Motor neuron (in vitro differentiated cells): ENCODE measurements at regions not wholly inside any gene's neighbourhood (a gene's known extent, or its start where the extent isn't known, plus 50 kb on each side); places are given as distances from the start of the nearest gene placed in this dataset.

Experiments used
- ATAC-seq, 8 experiments: fragments of 200-7000 bp; cut with Tn5 transposase; replicated peaks in 6 of 8; 2 replicates each; pipeline ENCODE4 v1.8.0; 2021; ENCODE audit warnings: mild to moderate bottlenecking in 8 of 8, moderate library complexity in 8 of 8
- H3K27ac ChIP-seq, 2 donors: fragments of 250-450 bp; sonication (Bioruptor Pico); 2 replicates each; pipeline ENCODE4 v1.9.0; 2021; ENCODE audit warnings: antibody characterized with exemption in 2 of 2, mild to moderate bottlenecking in 2 of 2, moderate library complexity in 1 of 2
- H3K4me1 ChIP-seq, 2 donors: fragments of 250-450 bp; sonication (Bioruptor Pico); replicated peaks in 1 of 2; 2 replicates each; pipeline ENCODE4 v1.6.1; 2021; ENCODE audit warnings: antibody characterized with exemption in 2 of 2, mild to moderate bottlenecking in 2 of 2, moderate library complexity in 1 of 2
- H3K4me3 ChIP-seq, 5 donors: fragments of 250-450 bp; sonication (Bioruptor Pico); 2 replicates each; pipeline ENCODE4 v1.9.0; 2021; ENCODE audit warnings: antibody characterized with exemption in 5 of 5, mild to moderate bottlenecking in 5 of 5, moderate library complexity in 4 of 5
- WGBS, 10 experiments: fragments of 450-650 bp; shearing (Covaris generic); methylation state at CpG; one replicate each; pipeline ENCODE4 v1.0.0; 2022; 5-methylcytosine and 5-hydroxymethylcytosine counted together
- in situ Hi-C, 9 experiments: fragments of 400-800 bp; cut with MboI; loops; one replicate each; pipeline ENCODE4 v1.15.0; 2021; ENCODE audit warnings: low sequenced_read_pairs in 9 of 9, low pct_unique_long_range_greater_than_20kb in 2 of 9; ENCODE audit not compliant: unreplicated experiment in 9 of 9

DNA sequence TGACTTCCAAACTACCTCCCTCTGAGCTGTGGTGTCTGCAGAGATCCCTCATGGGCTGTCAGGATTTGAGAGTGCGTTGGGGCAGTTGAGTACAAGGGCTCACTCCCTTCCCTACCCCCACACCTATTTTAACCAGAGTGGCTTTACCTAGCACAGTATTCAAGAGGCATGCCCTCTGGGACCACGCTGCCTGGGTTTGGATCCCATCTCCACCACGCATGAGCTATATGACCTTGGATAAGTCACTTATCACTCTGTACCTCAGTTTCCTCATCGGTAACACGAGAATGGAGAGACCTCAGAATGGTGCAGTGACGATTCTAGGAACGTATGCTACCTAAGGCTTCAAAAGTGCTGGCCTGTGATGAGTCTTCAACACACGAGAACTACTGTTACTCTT, 147.3 kb upstream of the WNT4 start:
- H3K27ac ChIP-seq: no peak overlapping the region
- in situ Hi-C loops: no loop called here
- H3K4me1 ChIP-seq: peaks cover 20 to 24% of the 10 kb centered on the region in 2 donors
- no peak for ATAC-seq
- H3K4me3 ChIP-seq: no peak overlapping the region
- 25 to 100% (median 79%) methylated on average over 1 to 8 of the region's 8 CpGs; no CpG with 5 or more reads in 2 of the 10 experiments for WGBS, 10 experiments

DNA sequence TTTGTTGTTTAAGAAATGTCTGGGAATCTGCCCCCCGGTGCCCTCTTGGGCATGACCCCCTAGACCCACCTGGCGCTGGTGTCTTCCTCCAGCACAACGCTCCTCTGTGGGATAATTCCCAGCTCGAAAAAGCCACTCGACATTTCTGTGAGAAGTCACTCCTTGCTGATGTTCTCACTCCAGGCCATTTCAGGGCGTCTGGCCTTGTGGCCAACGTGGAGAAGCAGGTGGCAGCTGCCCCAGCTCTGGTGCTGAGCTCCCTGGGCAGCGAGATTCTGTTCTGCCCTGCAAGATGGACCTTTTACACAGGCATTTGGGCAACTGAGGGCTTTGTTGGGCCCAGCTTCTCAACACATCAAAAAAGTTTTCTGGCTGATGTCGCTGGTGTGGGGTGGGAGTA, 147.7 kb upstream of the WNT4 start:
- peaks cover 20 to 24% of the 10 kb centered on the region in 2 donors for H3K4me1 ChIP-seq
- 47 to 100% (median 86%) methylated on average over 2 to 7 of the region's 9 CpGs; no CpG with 5 or more reads in 1 of the 10 experiments for WGBS, 10 experiments
- no peak for ATAC-seq
- no peak overlapping the region for H3K27ac ChIP-seq
- H3K4me3 ChIP-seq: no peak overlapping the region
- in situ Hi-C loops: no loop called here

DNA sequence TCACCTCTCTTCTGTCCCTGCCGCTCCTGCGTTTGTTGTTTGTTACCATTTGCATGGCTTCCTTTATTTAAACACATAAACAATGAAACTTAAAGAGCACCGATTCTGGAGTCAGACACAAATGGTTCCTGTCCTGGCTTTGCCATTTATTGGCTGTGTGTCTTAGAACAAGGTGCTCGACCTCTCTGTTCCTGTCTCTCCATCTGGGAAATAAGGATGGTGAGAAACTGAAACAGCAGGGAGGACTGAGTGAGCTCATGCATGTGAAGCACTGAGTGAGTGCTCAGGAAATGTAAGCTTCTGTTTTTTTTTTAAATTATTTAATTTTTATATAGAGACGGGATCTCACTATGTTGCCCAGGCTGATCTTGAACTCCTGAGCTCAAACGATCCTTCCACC, 148.2 kb upstream of the WNT4 start:
- ATAC-seq: no peak
- no peak overlapping the region for H3K27ac ChIP-seq
- H3K4me3 ChIP-seq: no peak overlapping the region
- peaks cover 20 to 24% of the 10 kb centered on the region in 2 donors for H3K4me1 ChIP-seq
- in situ Hi-C loops: no loop called here
- 43 to 100% (median 88%) methylated on average over 1 to 4 of the region's 6 CpGs; no CpG with 5 or more reads in 2 of the 10 experiments for WGBS, 10 experiments

DNA sequence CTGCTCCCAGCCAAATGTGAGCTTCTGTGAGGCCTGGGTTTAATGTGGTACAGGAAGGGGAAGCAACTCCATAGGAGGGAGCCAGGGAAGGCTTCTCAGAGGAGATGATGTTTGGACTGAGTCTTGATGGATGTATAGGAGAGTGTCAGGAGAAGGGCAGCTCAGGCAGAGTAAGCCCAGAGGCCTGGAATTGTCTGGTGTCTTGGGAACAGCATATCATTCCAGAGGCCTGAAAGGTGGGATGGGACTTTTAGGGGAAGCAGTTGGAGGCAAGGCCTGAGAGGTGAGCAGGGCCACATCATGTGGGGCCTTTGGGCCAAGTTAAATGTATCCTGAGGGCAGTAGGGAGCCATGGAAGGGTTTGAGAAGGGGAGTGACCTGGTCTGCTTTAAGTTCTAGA, 148.6 kb upstream of the WNT4 start:
- Histone ChIP-seq H3K4me1 (peaks cover 20 to 24% of the 10 kb centered on the region in 2 donors), H3K27ac (peak overlapping the region in 1 of 2 donors; percentile 51), H3K4me3 (no peak overlapping the region)
- ATAC-seq: peak in 4 of 8 experiments; percentile 14 to 29 (median 22)
- in situ Hi-C loops: no loop called here

DNA sequence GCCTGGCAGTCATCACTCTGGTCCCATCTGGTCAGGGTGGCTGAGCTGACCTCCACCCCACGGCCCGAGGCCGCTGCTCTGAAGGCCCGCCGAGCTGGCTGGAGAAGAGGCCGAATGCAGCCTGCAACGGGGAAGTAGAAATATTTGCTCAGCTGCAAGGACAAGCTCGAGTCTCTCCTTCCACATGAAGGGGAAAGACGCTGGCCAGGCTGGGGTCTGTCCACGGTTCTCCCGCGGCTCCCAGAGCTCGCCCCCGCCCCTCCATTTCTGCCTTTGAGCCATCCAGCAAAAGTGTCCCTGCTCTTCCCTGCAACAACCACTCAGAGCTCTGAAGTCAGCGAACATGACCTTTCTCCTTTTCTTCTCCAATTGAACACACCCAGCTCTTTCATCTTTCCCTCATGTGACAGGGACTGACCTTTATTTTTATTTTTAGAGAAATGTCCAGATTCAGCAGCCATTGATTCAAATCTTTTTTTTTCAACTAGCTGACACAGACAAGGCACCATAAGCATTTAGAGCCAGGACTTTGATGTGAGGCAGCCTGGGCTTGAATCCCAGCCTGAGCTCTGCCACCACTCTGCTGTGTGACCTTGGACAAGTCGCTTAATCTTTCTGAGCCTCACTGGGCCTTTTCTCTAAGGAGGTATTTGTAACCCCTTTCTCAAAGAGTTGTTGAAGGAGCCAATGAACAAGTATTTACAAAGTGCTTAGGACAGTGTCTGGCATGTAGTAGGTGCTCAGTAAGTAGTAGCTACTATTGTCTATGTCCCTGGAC, 149.3 kb upstream of the WNT4 start:
- peak in 5 of 8 experiments; percentile 62 to 80 (median 78) for ATAC-seq
- H3K4me3 ChIP-seq: no peak overlapping the region
- in situ Hi-C loops: no loop called here
- peaks cover 20 to 24% of the 10 kb centered on the region in 2 donors for H3K4me1 ChIP-seq
- WGBS, 10 experiments: 24 to 76% (median 43%) methylated on average over 1 to 14 of the region's 16 CpGs
- peak overlapping the region; percentile 33 to 51 for H3K27ac ChIP-seq

DNA sequence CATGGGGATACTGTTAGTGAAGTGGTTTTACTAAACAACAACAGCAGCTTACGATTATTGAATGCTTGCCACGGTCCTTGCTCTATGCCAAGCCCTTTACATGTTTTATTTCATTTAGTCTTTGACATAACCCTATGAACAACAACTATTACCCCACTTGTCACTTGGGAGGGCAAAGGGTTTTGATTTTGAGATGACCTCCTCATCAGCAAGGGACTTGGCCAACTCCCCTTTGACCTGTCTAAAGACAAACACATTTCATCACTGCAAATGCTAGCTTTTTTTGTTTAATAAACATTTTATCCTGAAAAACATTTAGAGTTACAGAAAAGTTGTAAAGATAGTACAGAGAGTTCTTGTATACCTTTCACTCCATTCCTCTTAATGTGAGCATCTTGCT, 152.5 kb upstream of the WNT4 start:
- H3K4me1 ChIP-seq: peaks cover 12 to 15% of the 10 kb centered on the region in 2 donors
- in situ Hi-C loops: no loop called here
- no peak overlapping the region for H3K27ac ChIP-seq
- H3K4me3 ChIP-seq: no peak overlapping the region
- WGBS, 10 experiments: 20 to 90% (median 69%) methylated on average over 1 to 2 of the region's 2 CpGs; no CpG with 5 or more reads in 4 of the 10 experiments
- ATAC-seq: no peak

DNA sequence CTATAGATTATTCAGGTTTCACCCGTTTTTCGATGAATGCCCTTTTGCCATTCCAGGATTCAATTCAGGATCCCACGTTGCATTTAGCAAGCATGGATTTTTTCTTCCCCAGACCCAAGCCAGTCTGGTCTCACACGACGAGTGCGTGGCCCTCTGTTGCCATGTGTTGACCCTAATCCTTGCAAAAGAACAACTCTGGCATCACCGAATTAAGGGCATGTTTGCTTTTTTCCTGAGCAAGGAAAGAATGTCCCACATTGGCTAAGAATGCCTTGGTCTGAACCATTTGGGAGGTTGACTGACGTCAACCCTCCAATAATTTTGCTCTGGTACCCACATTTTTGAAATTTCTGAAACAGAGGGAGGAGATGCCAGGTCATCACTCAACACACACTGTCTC, 153.0 kb upstream of the WNT4 start:
- Histone ChIP-seq H3K4me1 (peaks cover 12 to 15% of the 10 kb centered on the region in 2 donors), H3K27ac (no peak overlapping the region), H3K4me3 (no peak overlapping the region)
- WGBS, 10 experiments: 50 to 100% (median 85%) methylated on average over 1 to 8 of the region's 8 CpGs
- in situ Hi-C loops: no loop called here
- ATAC-seq: no peak

DNA sequence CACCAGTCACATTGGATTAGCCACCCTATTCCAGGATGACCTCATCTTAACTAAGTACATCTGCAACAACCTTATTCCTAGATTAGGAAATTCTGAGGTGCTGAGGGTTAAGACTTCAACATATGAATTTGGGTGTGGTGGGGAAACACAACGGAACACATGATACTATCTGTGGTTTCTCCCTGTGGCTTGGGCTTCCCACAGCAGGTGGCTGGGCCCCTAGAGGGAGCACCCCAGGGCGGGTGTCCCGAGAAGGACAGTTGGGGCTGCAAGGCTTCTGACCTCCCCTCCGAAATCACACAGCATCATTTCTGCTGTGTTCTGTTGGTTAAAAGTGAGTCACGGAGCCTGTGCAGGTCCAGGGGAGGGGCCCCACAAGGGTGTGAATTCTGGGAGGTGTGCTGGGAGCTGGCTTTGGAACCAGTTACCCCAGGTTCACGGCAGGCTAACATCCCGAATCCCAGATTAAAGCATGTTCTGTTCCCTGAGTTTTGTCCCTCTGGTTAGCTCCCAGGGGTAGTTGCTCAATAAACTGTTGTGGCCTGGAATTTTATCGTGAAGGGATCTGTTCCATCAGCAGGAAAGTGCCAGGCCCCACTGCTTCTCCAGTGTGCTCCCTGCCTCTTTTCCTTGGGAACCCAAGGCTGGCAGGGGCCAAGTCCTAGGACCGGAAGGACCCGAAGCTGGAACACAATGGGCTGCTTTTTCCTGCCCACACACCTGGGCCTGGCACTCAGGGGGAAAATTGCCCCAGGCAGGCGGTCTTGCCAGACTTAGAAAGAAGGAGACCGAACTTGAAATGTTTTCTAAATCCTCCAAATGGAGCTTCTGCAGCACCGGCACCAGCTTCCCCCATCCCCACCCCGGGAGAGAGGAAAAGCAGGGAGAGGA, 154.0 kb upstream of the WNT4 start:
- WGBS, 10 experiments: 20 to 100% (median 77%) methylated on average over 1 to 11 of the region's 14 CpGs; no CpG with 5 or more reads in 2 of the 10 experiments
- ATAC-seq: peak in 3 of 8 experiments; percentile 80 to 95 (median 88)
- Histone ChIP-seq H3K4me3 (no peak overlapping the region), H3K4me1 (peaks cover 6 to 9% of the 10 kb centered on the region in 2 donors), H3K27ac (no peak overlapping the region)
- in situ Hi-C loops: no loop called here

DNA sequence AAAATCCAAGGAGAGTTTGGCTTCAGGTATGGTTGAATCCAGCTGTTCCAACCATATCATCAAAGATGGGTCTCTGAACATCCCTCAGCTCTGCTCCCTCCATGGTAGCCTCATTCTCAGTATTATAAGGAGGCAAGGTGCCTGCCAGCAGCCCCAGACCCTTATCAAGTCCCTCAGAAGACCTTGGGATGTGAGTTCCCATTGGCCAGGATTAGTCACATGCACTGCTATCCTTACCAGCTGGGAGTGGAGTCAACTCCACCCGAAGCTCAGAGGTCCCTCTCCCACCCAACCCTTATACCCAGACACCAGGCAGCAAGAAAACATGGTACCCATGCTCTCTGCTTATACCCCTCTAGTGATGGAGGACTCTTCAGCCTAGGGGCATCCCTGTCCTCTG, 153.7 kb upstream of the ZBTB40 start:
- WGBS, 10 experiments: 57 to 88% (median 80%) methylated on average over 1 of the region's 1 CpG; no CpG with 5 or more reads in 7 of the 10 experiments
- no peak for ATAC-seq
- H3K4me3 ChIP-seq: no peak overlapping the region
- no peak overlapping the region for H3K27ac ChIP-seq
- H3K4me1 ChIP-seq: no peaks in the 10 kb centered on the region
- in situ Hi-C loops: no loop called here

DNA sequence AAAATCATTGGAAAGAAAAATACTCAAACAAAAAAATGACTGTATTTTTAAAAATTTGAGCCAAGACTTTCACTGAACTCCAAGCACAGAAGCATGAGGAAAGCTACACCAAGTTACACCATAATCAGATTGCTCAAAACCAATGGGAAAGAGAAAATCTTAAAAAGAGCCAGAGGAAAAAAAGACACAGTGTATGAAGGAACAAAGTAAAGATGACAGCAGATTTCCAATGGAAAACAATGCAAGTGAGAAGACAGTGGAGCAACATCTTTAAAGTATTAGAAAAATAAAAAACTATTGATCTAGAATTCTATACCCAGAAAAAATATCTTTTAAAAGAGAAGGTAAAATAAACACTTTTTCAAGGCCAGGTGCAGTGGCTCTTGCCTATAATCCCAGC, 147.8 kb upstream of the ZBTB40 start:
- Histone ChIP-seq H3K4me1 (no peaks in the 10 kb centered on the region), H3K4me3 (no peak overlapping the region), H3K27ac (no peak overlapping the region)
- in situ Hi-C loops: no loop called here
- ATAC-seq: no peak

DNA sequence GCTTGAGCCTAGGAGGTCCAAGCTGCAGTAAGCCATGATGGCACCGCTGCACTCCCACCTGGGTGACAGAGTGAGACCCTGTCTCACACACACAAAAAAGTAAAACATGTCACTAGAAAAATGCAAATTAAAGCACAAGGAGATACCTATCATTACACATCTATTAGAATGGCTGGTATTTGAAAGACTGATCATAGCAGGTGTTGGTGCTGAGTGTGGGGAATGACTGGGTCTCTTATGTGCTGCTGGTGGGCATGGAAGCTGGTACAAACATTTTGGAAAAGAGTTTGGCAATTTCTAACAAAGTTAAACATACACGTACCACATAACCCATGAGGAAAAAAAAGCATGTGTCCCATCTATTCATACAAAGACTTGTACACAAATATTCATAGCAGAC, 142.1 kb upstream of the ZBTB40 start:
- H3K4me1 ChIP-seq: peaks cover 3 to 5% of the 10 kb centered on the region in 2 donors
- 0 to 100% (median 72%) methylated on average over 1 to 2 of the region's 2 CpGs; no CpG with 5 or more reads in 1 of the 10 experiments for WGBS, 10 experiments
- no peak overlapping the region for H3K4me3 ChIP-seq
- H3K27ac ChIP-seq: no peak overlapping the region
- ATAC-seq: no peak
- in situ Hi-C loops: no loop called here

DNA sequence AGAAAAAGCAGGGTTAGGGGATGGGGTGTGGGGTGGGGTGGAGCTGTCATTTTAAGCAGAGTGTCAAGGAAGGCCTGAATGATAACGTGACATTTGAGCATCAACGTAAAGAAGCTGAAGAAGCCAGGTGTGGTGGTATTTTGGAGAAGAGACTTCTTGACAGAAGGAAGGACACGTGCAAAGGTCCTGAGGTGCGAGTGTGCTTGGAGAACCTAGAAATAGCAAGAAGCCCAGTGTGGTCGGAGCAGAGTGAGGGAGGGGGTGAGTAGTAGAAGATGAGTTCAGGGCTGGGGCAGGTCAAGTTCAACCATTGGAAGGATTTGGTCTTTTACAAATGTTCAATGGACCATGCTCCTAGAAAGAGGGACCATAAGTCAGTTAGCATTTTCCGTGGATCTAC, 140.2 kb upstream of the ZBTB40 start:
- no peak for ATAC-seq
- peaks cover 3 to 5% of the 10 kb centered on the region in 2 donors for H3K4me1 ChIP-seq
- in situ Hi-C loops: no loop called here
- H3K27ac ChIP-seq: no peak overlapping the region
- no peak overlapping the region for H3K4me3 ChIP-seq
- 57 to 100% (median 86%) methylated on average over 2 to 6 of the region's 6 CpGs; no CpG with 5 or more reads in 5 of the 10 experiments for WGBS, 10 experiments

DNA sequence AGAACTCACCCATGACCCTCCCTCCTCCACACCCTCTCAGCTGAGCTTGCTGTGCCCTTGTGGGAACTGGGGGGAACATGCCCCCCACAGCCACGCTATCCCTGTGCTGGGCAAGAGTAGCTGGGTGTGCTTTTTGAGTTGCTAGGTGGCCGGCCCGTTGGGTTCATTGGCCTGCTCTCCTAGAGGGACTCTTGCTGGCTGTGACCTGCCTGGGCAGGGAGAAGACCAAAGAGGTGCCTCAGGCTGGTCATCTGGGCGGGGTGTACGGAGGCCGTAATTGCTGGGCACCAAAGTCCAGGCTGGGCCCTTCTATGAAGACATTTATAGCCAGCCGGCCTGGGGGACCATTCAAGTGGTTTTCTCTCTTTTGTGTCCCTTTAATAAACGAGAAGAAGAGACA, 138.3 kb upstream of the ZBTB40 start:
- in situ Hi-C loops: no loop called here
- H3K27ac ChIP-seq: no peak overlapping the region
- no peak overlapping the region for H3K4me3 ChIP-seq
- WGBS, 10 experiments: 20 to 100% (median 52%) methylated on average over 1 to 7 of the region's 8 CpGs; no CpG with 5 or more reads in 3 of the 10 experiments
- ATAC-seq: no peak
- H3K4me1 ChIP-seq: peaks cover 21% of the 10 kb centered on the region in 2 donors
